PC-9 (cell line): ENCODE measurements at regions not wholly inside any gene's neighbourhood (a gene's known extent, or its start where the extent isn't known, plus 50 kb on each side); places are given as distances from the start of the nearest gene placed in this dataset.
"Not testable (repeated sequence)": the region's sequence is repeated elsewhere in the genome, so short reads cannot be mapped to it uniquely, and the experiment has no call there.

Experiments used
- BruUV-seq: library from RNA; stranded (reverse); fragments of 400-500 nt; replicated peaks from 2 replicates; lab custom pipeline; 2021; lab: Mats Ljungman, UMichigan
- CTCF ChIA-PET: fragments of 300-600 bp; sonication (Branson Sonifier 250); formaldehyde crosslinking; loops from one replicate; lab custom pipeline; 2022; ENCODE audit warnings: antibody characterized with exemption; lab: Charles Lee
- POLR2A ChIA-PET: fragments of 300-600 bp; sonication (Branson Sonifier 250); formaldehyde crosslinking; loops from one replicate; lab custom pipeline; 2022; ENCODE audit warnings: antibody characterized with exemption; ENCODE audit not compliant: unreplicated experiment; lab: Charles Lee
- DNase-seq, 2 experiments: peaks; one replicate each; pipeline versions ENCODE4 v3.0.0 to v3.0.0-alpha.2; 2015 to 2022; ENCODE audit warnings: mixed read lengths in 1 of 2
- H2AFZ ChIP-seq: fragments of 200-600 bp; sonication (generic); 2 replicates; pipeline ENCODE4 v1.8.1; 2017; ENCODE audit warnings: antibody characterized with exemption
- H3F3A ChIP-seq: fragments of 200-600 bp; sonication (generic); 2 replicates; pipeline ENCODE4 v1.8.1; 2017; ENCODE audit warnings: antibody characterized with exemption, mild to moderate bottlenecking, low read depth; ENCODE audit not compliant: insufficient read depth
- H3K27ac ChIP-seq: fragments of 200-600 bp; sonication (generic); 2 replicates; pipeline ENCODE4 v1.6.1; 2016; ENCODE audit warnings: mixed run types
- H3K27me3 ChIP-seq: fragments of 200-600 bp; sonication (generic); 2 replicates; pipeline ENCODE4 v1.6.1; 2016; ENCODE audit warnings: low read depth, mixed run types; ENCODE audit not compliant: insufficient read depth
- H3K36me3 ChIP-seq: fragments of 200-600 bp; sonication (generic); 2 replicates; pipeline ENCODE4 v1.6.1; 2016; ENCODE audit warnings: low read depth, mixed run types
- H3K4me1 ChIP-seq: fragments of 200-600 bp; sonication (generic); replicated peaks from 2 replicates; pipeline ENCODE4 v1.6.1; 2016; ENCODE audit warnings: mixed run types; ENCODE audit not compliant: insufficient read depth
- H3K4me2 ChIP-seq: fragments of 200-600 bp; sonication (generic); 2 replicates; pipeline ENCODE4 v1.6.1; 2017; ENCODE audit warnings: mixed run types
- H3K4me3 ChIP-seq: fragments of 200-600 bp; sonication (generic); 2 replicates; pipeline ENCODE4 v1.6.1; 2016; ENCODE audit warnings: mixed run types
- H3K79me2 ChIP-seq: fragments of 200-600 bp; sonication (generic); 2 replicates; pipeline ENCODE4 v1.6.1; 2017; ENCODE audit warnings: low read depth, mixed run types
- H3K9me2 ChIP-seq: fragments of 200-600 bp; sonication (generic); 2 replicates; pipeline ENCODE4 v1.8.1; 2017; ENCODE audit warnings: mild to moderate bottlenecking; ENCODE audit not compliant: insufficient read depth
- H3K9me3 ChIP-seq: fragments of 200-600 bp; sonication (generic); 2 replicates; pipeline ENCODE4 v1.8.1; 2016; ENCODE audit warnings: low read depth; ENCODE audit not compliant: insufficient read depth
- H4K20me1 ChIP-seq: fragments of 200-600 bp; sonication (generic); 2 replicates; pipeline ENCODE4 v1.8.1; 2017; ENCODE audit not compliant: insufficient read depth
- CTCF ChIP-seq: fragments of 200-600 bp; sonication (generic); conservative IDR thresholded peaks from 2 replicates; pipeline ENCODE4 v1.6.1; 2017; ENCODE audit warnings: mixed run types, antibody characterized with exemption, mild to moderate bottlenecking, moderate library complexity
- EZH2 ChIP-seq: fragments of 200-600 bp; sonication (generic); IDR thresholded peaks from 2 replicates; pipeline ENCODE4 v1.8.0; 2017; ENCODE audit warnings: antibody characterized with exemption, low read depth
- intact Hi-C: fragments of 100-400 bp; cut with micrococcal nuclease; formaldehyde crosslinking; loops from one replicate; pipeline ENCODE4 v1.10.0; 2022; ENCODE audit not compliant: unreplicated experiment

GRCh38 chr3:106482451-106482850 is 613.6 kb upstream of the CBLB start:
- no peaks in the 10 kb centered on the region for H3F3A ChIP-seq
- CTCF ChIA-PET: no interaction called here

GRCh38 chr3:106485217-106485616 is 616.4 kb upstream of the CBLB start:
- no TSS peak for BruUV-seq
- Histone ChIP-seq H4K20me1 (no peaks in the 10 kb centered on the region), H2AFZ (no peak overlapping the region), H3K79me2 (no peaks in the 10 kb centered on the region), H3K4me3 (no peak overlapping the region), H3K4me2 (no peak overlapping the region), H3K27me3 (no peaks in the 10 kb centered on the region), H3K9me2 (no peaks in the 10 kb centered on the region), H3F3A (no peaks in the 10 kb centered on the region), H3K4me1 (no peaks in the 10 kb centered on the region), H3K36me3 (no peaks in the 10 kb centered on the region), H3K27ac (no peak overlapping the region), H3K9me3 (no peaks in the 10 kb centered on the region; the same call in 1 of the 2 replicates)
- CTCF ChIA-PET: no interaction called here
- POLR2A ChIA-PET: interaction anchor here (0.5 kb wide), 1 partner anchor 56 kb away, joined by 5 read pairs; no protein-coding TSS in a partner anchor
- no peak for DNase-seq
- intact Hi-C loops: no loop called here
- no peak for TF ChIP-seq CTCF
- no peak for TF ChIP-seq EZH2

More at GRCh38 chr3:106482451-106482850, 613.6 kb upstream of the CBLB start:
- Histone ChIP-seq H3K79me2 (no peaks in the 10 kb centered on the region), H3K4me1 (no peaks in the 10 kb centered on the region), H4K20me1 (no peaks in the 10 kb centered on the region), H3K27me3 (no peaks in the 10 kb centered on the region), H3K9me3 (peaks cover 5% of the 10 kb centered on the region; the same call in 1 of the 2 replicates), H3K4me2 (no peak overlapping the region), H3K27ac (no peak overlapping the region), H3K36me3 (no peaks in the 10 kb centered on the region), H2AFZ (peak overlapping the region; percentile 41; the same call in 1 of the 2 replicates), H3K9me2 (no peaks in the 10 kb centered on the region), H3K4me3 (no peak overlapping the region)
- POLR2A ChIA-PET: no interaction called here
- no TSS peak for BruUV-seq
- TF ChIP-seq CTCF (no peak), EZH2 (no peak)
- intact Hi-C loops: no loop called here
- DNase-seq: no peak

- Histone ChIP-seq H3K27ac (no peak overlapping the region), H3K4me3 (no peak overlapping the region), H3K9me3 (no peaks in the 10 kb centered on the region; the same call in 1 of the 2 replicates), H3K9me2 (no peaks in the 10 kb centered on the region), H4K20me1 (no peaks in the 10 kb centered on the region), H3K79me2 (no peaks in the 10 kb centered on the region), H3F3A (no peaks in the 10 kb centered on the region), H3K4me1 (no peaks in the 10 kb centered on the region), H3K36me3 (no peaks in the 10 kb centered on the region), H2AFZ (no peak overlapping the region), H3K27me3 (no peaks in the 10 kb centered on the region), H3K4me2 (no peak overlapping the region)
- DNase-seq: no peak
- intact Hi-C loops: no loop called here
- BruUV-seq: no TSS peak
- ChIA-PET CTCF (no interaction called here), POLR2A (no interaction called here)
- TF ChIP-seq EZH2 (no peak), CTCF (no peak)
Measured at GRCh38 chr3:106485802-106486201, 617.0 kb upstream of the CBLB start.

GRCh38 chr3:106486945-106487639 is 618.3 kb upstream of the CBLB start:
- H3K4me2 ChIP-seq, H3K4me1 ChIP-seq, H3K9me3 ChIP-seq, POLR2A ChIA-PET, H3K36me3 ChIP-seq, H3K4me3 ChIP-seq, H3K9me2 ChIP-seq, H3K27me3 ChIP-seq, H2AFZ ChIP-seq, H3K79me2 ChIP-seq, H4K20me1 ChIP-seq, intact Hi-C loops, H3K27ac ChIP-seq, H3F3A ChIP-seq, CTCF ChIA-PET, DNase-seq, BruUV-seq: not testable (repeated sequence)
